ENCODE measurements at regions not wholly inside any gene's neighbourhood (a gene's known extent, or its start where the extent isn't known, plus 50 kb on each side); places are given as distances from the start of the nearest gene placed in this dataset.

DNA sequence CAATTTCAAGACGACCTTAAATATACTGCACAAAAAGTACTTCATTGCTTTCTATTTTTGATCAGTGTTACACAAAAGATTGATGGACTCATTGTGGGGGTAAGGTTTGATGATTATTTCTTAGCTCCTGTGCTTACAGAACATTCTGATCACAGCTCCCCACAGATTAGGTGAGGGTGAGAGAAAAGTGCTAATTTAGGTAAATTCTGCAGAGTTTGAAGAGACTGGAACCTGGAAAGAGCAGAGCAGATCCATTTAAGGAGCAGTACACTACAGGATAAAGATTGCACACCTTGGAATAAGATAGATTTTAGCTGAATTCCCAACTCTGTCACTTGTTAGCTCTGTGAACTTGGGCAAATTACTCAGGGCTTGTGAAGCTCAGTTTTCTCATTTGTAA, 291.9 kb upstream of the CDH7 start:
- TF ChIP-seq, protein P1, sequence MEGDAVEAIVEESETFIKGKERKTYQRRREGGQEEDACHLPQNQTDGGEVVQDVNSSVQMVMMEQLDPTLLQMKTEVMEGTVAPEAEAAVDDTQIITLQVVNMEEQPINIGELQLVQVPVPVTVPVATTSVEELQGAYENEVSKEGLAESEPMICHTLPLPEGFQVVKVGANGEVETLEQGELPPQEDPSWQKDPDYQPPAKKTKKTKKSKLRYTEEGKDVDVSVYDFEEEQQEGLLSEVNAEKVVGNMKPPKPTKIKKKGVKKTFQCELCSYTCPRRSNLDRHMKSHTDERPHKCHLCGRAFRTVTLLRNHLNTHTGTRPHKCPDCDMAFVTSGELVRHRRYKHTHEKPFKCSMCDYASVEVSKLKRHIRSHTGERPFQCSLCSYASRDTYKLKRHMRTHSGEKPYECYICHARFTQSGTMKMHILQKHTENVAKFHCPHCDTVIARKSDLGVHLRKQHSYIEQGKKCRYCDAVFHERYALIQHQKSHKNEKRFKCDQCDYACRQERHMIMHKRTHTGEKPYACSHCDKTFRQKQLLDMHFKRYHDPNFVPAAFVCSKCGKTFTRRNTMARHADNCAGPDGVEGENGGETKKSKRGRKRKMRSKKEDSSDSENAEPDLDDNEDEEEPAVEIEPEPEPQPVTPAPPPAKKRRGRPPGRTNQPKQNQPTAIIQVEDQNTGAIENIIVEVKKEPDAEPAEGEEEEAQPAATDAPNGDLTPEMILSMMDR (conservative IDR thresholded peaks at IDR 0.05 in 1 of 2, IDR thresholded peaks at IDR 0.05 in 1 of 2; ENCODE audit: extremely low read depth in 1 of 2, insufficient read depth in 1 of 2, low read depth in 1 of 2, low read length in 2 of 2): no peak
- TF ChIP-seq EZH2 (IDR thresholded peaks at IDR 0.05; ENCODE audit: borderline replicate concordance, low read length): no peak

All from mammary epithelial cell (primary cell).